Lower leg skin (tissue), 4 donors: ENCODE measurements at regions not wholly inside any gene's neighbourhood (a gene's known extent, or its start where the extent isn't known, plus 50 kb on each side); places are given as distances from the start of the nearest gene placed in this dataset.

Experiments used
- DNase-seq, 2 donors: peaks; one replicate each; pipeline ENCODE4 v3.0.0-alpha.2; 2019; ENCODE audit warnings: low spot score in 2 of 2
- H3K4me3 ChIP-seq: fragments of 200-600 bp; sonication (generic); 2 replicates; pipeline ENCODE4 v1.5.1; 2017; ENCODE audit warnings: mild to moderate bottlenecking, low read depth; ENCODE audit not compliant: poor library complexity, severe bottlenecking
- POLR2A ChIP-seq, 2 donors: fragments of 450-650 bp; IDR thresholded peaks; one replicate each; pipeline ENCODE4 v1.6.1; 2016 to 2017; ENCODE audit warnings: antibody characterized with exemption in 2 of 2, mild to moderate bottlenecking in 1 of 2, moderate library complexity in 1 of 2
- WGBS, 2 donors: methylation state at CpG; one replicate each; pipeline ENCODE4 v1.1.5; 2018; 5-methylcytosine and 5-hydroxymethylcytosine counted together
- intact Hi-C: fragments of 100-400 bp; cut with DNase I; formaldehyde crosslinking; loops from one replicate; pipeline ENCODE4 v1.15.0; 2023; ENCODE audit warnings: low total_unique reads
- TF ChIP-seq, protein P1 (sequence below), 3 donors: fragments of 450-650 bp; IDR thresholded peaks; one replicate each; pipeline ENCODE4 v1.5.1; 2016; ENCODE audit warnings: antibody characterized with exemption in 3 of 3, mild to moderate bottlenecking in 3 of 3, moderate library complexity in 2 of 3

- 66 to 72% methylated on average over 4 of the region's 4 CpGs for WGBS, 2 donors
- intact Hi-C loops: no loop called here
- no peak overlapping the region for H3K4me3 ChIP-seq
- TF ChIP-seq, protein P1, sequence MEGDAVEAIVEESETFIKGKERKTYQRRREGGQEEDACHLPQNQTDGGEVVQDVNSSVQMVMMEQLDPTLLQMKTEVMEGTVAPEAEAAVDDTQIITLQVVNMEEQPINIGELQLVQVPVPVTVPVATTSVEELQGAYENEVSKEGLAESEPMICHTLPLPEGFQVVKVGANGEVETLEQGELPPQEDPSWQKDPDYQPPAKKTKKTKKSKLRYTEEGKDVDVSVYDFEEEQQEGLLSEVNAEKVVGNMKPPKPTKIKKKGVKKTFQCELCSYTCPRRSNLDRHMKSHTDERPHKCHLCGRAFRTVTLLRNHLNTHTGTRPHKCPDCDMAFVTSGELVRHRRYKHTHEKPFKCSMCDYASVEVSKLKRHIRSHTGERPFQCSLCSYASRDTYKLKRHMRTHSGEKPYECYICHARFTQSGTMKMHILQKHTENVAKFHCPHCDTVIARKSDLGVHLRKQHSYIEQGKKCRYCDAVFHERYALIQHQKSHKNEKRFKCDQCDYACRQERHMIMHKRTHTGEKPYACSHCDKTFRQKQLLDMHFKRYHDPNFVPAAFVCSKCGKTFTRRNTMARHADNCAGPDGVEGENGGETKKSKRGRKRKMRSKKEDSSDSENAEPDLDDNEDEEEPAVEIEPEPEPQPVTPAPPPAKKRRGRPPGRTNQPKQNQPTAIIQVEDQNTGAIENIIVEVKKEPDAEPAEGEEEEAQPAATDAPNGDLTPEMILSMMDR (IDR thresholded peaks at IDR 0.05): no peak
- TF ChIP-seq POLR2A (IDR thresholded peaks at IDR 0.05): no peak
- DNase-seq: no peak
Observed at GRCh38 chr1:29687601-29688244, 451.4 kb downstream of the PTPRU start.

DNA sequence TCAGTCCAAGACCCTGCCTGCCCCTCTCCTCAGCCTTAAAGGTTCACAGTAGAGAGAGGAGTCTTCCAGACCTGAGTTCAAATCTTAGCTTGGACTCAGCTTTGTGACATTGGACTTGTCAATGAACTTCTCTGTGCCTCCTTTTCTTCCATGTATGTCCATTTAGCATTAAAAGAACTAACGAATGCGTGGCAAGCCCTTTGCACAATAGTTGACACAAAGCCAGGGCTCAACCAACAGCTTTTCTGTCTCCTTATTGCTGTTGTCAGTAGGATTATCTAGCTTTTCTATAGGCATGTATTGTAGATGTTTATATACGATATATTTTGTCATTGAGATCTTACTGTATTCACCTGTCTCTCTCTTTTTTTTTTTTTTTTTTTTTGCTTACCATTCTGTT, 450.8 kb downstream of the PTPRU start:
- WGBS, 2 donors: 54 to 55% methylated on average over 3 of the region's 3 CpGs
- no peak for DNase-seq

DNA sequence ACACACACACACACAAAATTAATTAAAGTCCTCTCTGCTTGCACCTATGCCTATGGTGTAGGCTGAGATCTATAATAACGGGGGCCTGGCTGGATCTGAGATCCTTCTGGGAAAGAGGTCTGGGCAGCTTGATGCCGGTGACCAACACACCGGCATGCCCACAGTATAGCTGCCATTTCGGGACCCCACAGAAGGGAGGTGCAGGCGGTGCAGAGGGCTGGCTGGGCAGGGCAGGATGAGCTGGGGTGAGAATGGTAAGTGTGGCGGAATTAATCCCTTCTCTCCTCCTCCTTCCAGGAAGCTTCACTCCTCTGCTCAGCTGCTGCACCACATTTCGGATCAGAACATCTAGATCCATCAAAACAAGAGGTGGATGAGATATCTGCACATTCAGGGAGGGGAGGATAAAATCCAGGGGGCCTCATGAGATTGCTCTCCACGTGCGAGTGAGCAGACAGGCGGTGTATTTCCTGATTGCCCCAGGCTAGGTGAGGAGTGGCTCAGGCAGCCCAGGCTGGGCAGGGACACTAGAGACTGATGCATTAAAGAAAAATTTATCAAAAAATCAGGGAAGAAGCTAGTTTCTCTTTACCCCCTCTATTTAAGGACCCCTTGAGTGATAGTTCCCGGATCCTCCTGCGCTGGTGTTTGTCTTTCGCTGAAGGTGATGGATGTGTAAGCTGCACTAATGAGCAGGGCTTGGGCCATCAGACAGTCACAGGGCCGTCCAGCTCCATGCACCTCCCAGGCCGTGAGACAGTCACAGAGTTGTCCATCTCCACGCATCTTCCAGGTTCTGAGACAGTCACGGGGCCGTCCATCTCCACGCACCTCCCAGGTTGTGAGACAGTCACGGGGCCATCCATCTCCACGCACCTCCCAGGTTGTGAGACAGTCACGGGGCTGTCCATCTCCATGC, 449.9 kb downstream of the PTPRU start:
- WGBS, 2 donors: 63 to 64% methylated on average over 22 of the region's 22 CpGs
- peak in 1 of 2 donors; percentile 59 for DNase-seq
- TF ChIP-seq, protein P1 (IDR thresholded peaks at IDR 0.05): no peak
- no peak overlapping the region for H3K4me3 ChIP-seq
- intact Hi-C loops: no loop called here

More for the DNA sequence above, 450.8 kb downstream of the PTPRU start:
- intact Hi-C loops: no loop called here
- TF ChIP-seq, protein P1 (IDR thresholded peaks at IDR 0.05): no peak
- TF ChIP-seq POLR2A (IDR thresholded peaks at IDR 0.05): no peak
- no peak overlapping the region for H3K4me3 ChIP-seq

- intact Hi-C loops: no loop called here
Observed at GRCh38 chr1:29685387-29685786, 449.1 kb downstream of the PTPRU start.

DNA sequence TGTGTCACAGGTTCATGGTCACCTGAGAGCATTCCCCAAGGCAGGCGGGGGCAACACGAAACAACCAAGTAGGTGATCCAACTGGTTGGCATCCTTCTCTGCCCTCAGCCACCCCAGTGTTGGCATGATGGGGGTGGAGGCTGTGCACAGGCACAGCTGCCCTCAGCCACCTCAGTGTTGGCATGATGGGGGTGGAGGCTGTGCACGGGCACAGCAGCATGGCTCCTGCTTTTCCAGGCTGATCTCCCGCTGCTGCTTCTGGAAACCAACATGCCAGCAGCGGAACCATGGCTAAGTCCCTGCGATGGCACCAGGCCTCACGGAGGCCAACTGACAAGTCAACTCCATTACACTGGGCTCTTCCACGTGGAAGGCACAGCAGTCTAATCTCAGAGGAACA, 447.8 kb downstream of the PTPRU start:
- H3K4me3 ChIP-seq: no peak overlapping the region
- WGBS, 2 donors: 83 to 86% methylated on average over 3 to 8 of the region's 8 CpGs
- TF ChIP-seq, protein P1 (IDR thresholded peaks at IDR 0.05): no peak
- TF ChIP-seq POLR2A (IDR thresholded peaks at IDR 0.05): no peak
- intact Hi-C loops: no loop called here
- DNase-seq: peak in 1 of 2 donors; percentile 58

More at GRCh38 chr1:29685387-29685786, 449.1 kb downstream of the PTPRU start:
- DNase-seq: peak in 1 of 2 donors; percentile 64
- no peak for TF ChIP-seq POLR2A (IDR thresholded peaks at IDR 0.05)
- TF ChIP-seq, protein P1 (IDR thresholded peaks at IDR 0.05): no peak
- 63 to 76% methylated on average over 3 of the region's 3 CpGs for WGBS, 2 donors
- no peak overlapping the region for H3K4me3 ChIP-seq
